B cell (primary cell): ENCODE measurements at regions not wholly inside any gene's neighbourhood (a gene's known extent, or its start where the extent isn't known, plus 50 kb on each side); places are given as distances from the start of the nearest gene placed in this dataset.

Source experiments
- EZH2 ChIP-seq: IDR thresholded peaks from 2 replicates; pipeline ENCODE4 v1.6.1; 2012; ENCODE audit warnings: borderline replicate concordance, low read depth, mild to moderate bottlenecking, moderate library complexity, low read length; ENCODE audit not compliant: insufficient read depth, poor library complexity, severe bottlenecking
- TF ChIP-seq, protein P1 (sequence below): fragments of 200-600 bp; IDR thresholded peaks from one replicate; pipeline ENCODE4 v1.8.0; 2022; ENCODE audit warnings: antibody characterized with exemption, mild to moderate bottlenecking

- TF ChIP-seq, protein P1, sequence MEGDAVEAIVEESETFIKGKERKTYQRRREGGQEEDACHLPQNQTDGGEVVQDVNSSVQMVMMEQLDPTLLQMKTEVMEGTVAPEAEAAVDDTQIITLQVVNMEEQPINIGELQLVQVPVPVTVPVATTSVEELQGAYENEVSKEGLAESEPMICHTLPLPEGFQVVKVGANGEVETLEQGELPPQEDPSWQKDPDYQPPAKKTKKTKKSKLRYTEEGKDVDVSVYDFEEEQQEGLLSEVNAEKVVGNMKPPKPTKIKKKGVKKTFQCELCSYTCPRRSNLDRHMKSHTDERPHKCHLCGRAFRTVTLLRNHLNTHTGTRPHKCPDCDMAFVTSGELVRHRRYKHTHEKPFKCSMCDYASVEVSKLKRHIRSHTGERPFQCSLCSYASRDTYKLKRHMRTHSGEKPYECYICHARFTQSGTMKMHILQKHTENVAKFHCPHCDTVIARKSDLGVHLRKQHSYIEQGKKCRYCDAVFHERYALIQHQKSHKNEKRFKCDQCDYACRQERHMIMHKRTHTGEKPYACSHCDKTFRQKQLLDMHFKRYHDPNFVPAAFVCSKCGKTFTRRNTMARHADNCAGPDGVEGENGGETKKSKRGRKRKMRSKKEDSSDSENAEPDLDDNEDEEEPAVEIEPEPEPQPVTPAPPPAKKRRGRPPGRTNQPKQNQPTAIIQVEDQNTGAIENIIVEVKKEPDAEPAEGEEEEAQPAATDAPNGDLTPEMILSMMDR = no peak
- no peak for TF ChIP-seq EZH2
Observed at GRCh38 chr18:10271481-10271880, 183.0 kb upstream of the APCDD1 start.
